Keratinocyte (primary cell): ENCODE measurements at regions not wholly inside any gene's neighbourhood (a gene's known extent, or its start where the extent isn't known, plus 50 kb on each side); places are given as distances from the start of the nearest gene placed in this dataset.

Experiments used
- DNase-seq: peaks from one replicate; pipeline ENCODE4 v3.0.0-alpha.2; 2011; ENCODE audit warnings: low read depth, missing footprints, low spot score
- FAIRE-seq: peaks from 2 replicates; lab custom pipeline; 2011; peaks lifted over from hg19 to GRCh38; lab: Jason Lieb, UNC
- H2AFZ ChIP-seq: 2 replicates; pipeline ENCODE4 v1.6.0; 2012; ENCODE audit warnings: low read length, control low read depth, inconsistent platforms; ENCODE audit not compliant: control insufficient read depth
- H3K27ac ChIP-seq: 2 replicates; pipeline ENCODE4 v1.5.1; 2011; ENCODE audit warnings: low read length; ENCODE audit not compliant: control insufficient read depth, insufficient read depth
- H3K27me3 ChIP-seq: 3 replicates; pipeline ENCODE4 v1.6.0; 2011; ENCODE audit warnings: low read length; ENCODE audit not compliant: control insufficient read depth, insufficient read depth; ENCODE audit errors: extremely low read depth
- H3K36me3 ChIP-seq, 2 experiments: 2 replicates in 1 of 2; 3 replicates in 1 of 2; pipeline ENCODE4 v1.5.1; 2011; ENCODE audit warnings: low read length in 2 of 2, mild to moderate bottlenecking in 1 of 2; ENCODE audit not compliant: control insufficient read depth in 2 of 2, insufficient read depth in 2 of 2; ENCODE audit errors: extremely low read depth in 1 of 2
- H3K4me1 ChIP-seq: 3 replicates; pipeline ENCODE4 v1.5.1; 2011; ENCODE audit warnings: low read length; ENCODE audit not compliant: control insufficient read depth, insufficient read depth; ENCODE audit errors: extremely low read depth
- H3K4me2 ChIP-seq: 3 replicates; pipeline ENCODE4 v1.6.0; 2011; ENCODE audit warnings: low read depth, low read length; ENCODE audit not compliant: control insufficient read depth, insufficient read depth; ENCODE audit errors: extremely low read depth
- H3K4me3 ChIP-seq, 3 experiments: fragments of 200-600 bp in 1 of 3; sonication (generic) in 1 of 3; 2 replicates in 2 of 3; 3 replicates in 1 of 3; pipeline ENCODE4 v1.5.1; 2011 to 2016; ENCODE audit warnings: low read length in 3 of 3, mild to moderate bottlenecking in 3 of 3, control low read depth in 2 of 3, inconsistent platforms in 1 of 3, low read depth in 1 of 3, mixed read lengths in 1 of 3, mixed run types in 1 of 3, moderate library complexity in 1 of 3; ENCODE audit not compliant: control insufficient read depth in 2 of 3, insufficient read depth in 2 of 3; ENCODE audit errors: extremely low read depth in 1 of 3
- H3K79me2 ChIP-seq: 2 replicates; pipeline ENCODE4 v1.6.0; 2012; ENCODE audit warnings: low read length; ENCODE audit not compliant: control insufficient read depth, insufficient read depth
- H3K9ac ChIP-seq: 3 replicates; pipeline ENCODE4 v1.6.0; 2011; ENCODE audit warnings: low read length; ENCODE audit not compliant: control insufficient read depth, insufficient read depth; ENCODE audit errors: extremely low read depth
- H3K9me1 ChIP-seq: 3 replicates; pipeline ENCODE4 v1.6.0; 2011; ENCODE audit warnings: low read length; ENCODE audit not compliant: control insufficient read depth, insufficient read depth; ENCODE audit errors: extremely low read depth
- H3K9me3 ChIP-seq: 2 replicates; pipeline ENCODE4 v1.5.1; 2012; ENCODE audit warnings: low read depth, low read length; ENCODE audit not compliant: control insufficient read depth
- H4K20me1 ChIP-seq: 3 replicates; pipeline ENCODE4 v1.6.0; 2011; ENCODE audit warnings: low read length; ENCODE audit not compliant: control insufficient read depth, insufficient read depth; ENCODE audit errors: extremely low read depth
- EZH2 ChIP-seq: IDR thresholded peaks from one replicate; pipeline ENCODE4 v1.6.1; 2012; ENCODE audit warnings: inconsistent platforms, mild to moderate bottlenecking, low read length, moderate library complexity
- dilution Hi-C: fragments of 300-500 bp; cut with MboI; formaldehyde crosslinking; loops from one replicate; pipeline ENCODE4 v1.7.0; 2020; ENCODE audit warnings: low sequenced_read_pairs; ENCODE audit not compliant: extremely low pct_ligation_motif_present
- TF ChIP-seq, protein P1 (sequence below), 3 experiments: IDR thresholded peaks in 1 of 3; conservative IDR thresholded peaks in 1 of 3; optimal IDR thresholded peaks in 1 of 3; 2 replicates in 2 of 3; 3 replicates in 1 of 3; pipeline versions ENCODE3 to v1.5.1; 2011; ENCODE audit warnings: low read length in 3 of 3, mild to moderate bottlenecking in 3 of 3, moderate library complexity in 2 of 3, control low read depth in 1 of 3, inconsistent platforms in 1 of 3; ENCODE audit not compliant: insufficient read depth in 2 of 3; ENCODE audit errors: extremely low read depth in 1 of 3

DNA sequence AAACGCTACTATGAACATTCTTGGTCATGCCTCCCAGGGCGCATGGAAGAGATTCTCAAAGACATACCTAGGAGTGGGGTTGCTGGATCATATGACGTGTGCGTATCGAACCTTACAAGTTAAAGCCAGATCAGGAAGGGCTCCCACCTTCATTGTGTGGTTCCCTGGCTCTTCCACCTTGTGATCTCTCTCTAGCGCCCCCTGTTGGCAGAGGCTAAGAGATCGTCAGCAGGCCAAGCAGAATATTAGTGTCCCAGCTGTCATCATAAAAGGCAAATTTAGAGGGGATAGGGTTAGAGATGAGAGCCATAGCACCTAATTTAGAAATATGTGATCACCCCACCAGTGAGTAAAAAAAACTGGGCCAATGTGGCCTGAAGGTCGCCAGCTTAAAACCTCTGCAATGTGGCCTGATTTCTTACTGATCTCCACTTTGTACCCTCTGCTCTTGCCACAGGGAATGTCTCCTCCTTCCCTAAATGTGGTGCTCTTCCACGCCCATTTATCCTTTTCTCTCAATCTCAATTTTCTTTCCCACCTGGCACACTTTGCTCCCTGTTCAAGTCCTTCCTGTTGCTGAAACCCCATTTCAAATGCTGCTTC is 91.7 kb upstream of the SHB start:
- dilution Hi-C loops = loop anchor here (25.0 kb wide), 1 partner anchor 98 kb away; the partner anchor contains the start of gene SHB
- Histone ChIP-seq H3K9me3 (no peaks in the 10 kb centered on the region), H3K9me1 (no peaks in the 10 kb centered on the region), H3K4me3 (no peak overlapping the region), H3K36me3 (no peaks in the 10 kb centered on the region), H3K4me1 (no peaks in the 10 kb centered on the region), H3K4me2 (no peak overlapping the region), H4K20me1 (no peaks in the 10 kb centered on the region), H2AFZ (no peak overlapping the region), H3K79me2 (no peaks in the 10 kb centered on the region), H3K27ac (no peak overlapping the region), H3K27me3 (no peaks in the 10 kb centered on the region), H3K9ac (no peak overlapping the region)
- TF ChIP-seq, protein P1, sequence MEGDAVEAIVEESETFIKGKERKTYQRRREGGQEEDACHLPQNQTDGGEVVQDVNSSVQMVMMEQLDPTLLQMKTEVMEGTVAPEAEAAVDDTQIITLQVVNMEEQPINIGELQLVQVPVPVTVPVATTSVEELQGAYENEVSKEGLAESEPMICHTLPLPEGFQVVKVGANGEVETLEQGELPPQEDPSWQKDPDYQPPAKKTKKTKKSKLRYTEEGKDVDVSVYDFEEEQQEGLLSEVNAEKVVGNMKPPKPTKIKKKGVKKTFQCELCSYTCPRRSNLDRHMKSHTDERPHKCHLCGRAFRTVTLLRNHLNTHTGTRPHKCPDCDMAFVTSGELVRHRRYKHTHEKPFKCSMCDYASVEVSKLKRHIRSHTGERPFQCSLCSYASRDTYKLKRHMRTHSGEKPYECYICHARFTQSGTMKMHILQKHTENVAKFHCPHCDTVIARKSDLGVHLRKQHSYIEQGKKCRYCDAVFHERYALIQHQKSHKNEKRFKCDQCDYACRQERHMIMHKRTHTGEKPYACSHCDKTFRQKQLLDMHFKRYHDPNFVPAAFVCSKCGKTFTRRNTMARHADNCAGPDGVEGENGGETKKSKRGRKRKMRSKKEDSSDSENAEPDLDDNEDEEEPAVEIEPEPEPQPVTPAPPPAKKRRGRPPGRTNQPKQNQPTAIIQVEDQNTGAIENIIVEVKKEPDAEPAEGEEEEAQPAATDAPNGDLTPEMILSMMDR (optimal IDR thresholded peaks at IDR 0.05 in 1 of 3, IDR thresholded peaks at IDR 0.05 in 1 of 3, conservative IDR thresholded peaks at IDR 0.05 in 1 of 3; ENCODE audit: extremely low read depth in 1 of 3, insufficient read depth in 2 of 3, low read length in 3 of 3) = peak; percentile 80 to 86 (median 84)
- no peak for TF ChIP-seq EZH2
- DNase-seq = peak; percentile 23
- peak; percentile 66 for FAIRE-seq

DNA sequence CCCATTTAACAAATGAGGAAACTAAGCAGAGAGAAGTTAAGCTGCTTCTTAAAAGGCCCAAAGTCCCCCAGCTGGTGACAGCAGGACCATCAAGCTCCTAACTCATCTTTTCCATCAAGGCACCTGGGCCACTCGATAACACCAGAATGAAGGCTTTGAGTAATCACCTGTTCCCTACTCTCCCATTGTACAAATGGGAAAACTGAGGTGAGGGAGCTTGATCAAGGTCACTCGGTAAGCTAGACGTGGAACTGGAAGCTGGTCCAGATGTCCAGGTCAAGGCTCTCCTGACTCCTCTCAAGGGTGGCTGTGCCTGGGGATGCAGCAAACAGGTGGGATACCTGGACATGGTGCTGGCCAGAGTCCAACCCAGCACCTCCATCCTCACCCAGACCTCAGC is 90.6 kb upstream of the SHB start:
- FAIRE-seq (no peak), DNase-seq (no peak)
- H2AFZ ChIP-seq = no peak overlapping the region
- no peaks in the 10 kb centered on the region for H3K9me1 ChIP-seq
- H3K9me3 ChIP-seq = no peaks in the 10 kb centered on the region
- no peaks in the 10 kb centered on the region for H3K79me2 ChIP-seq
- H3K4me2 ChIP-seq = no peak overlapping the region
- H3K4me3 ChIP-seq = no peak overlapping the region
- H3K36me3 ChIP-seq = no peaks in the 10 kb centered on the region
- TF ChIP-seq EZH2 = no peak
- TF ChIP-seq, protein P1 (optimal IDR thresholded peaks at IDR 0.05 in 1 of 3, IDR thresholded peaks at IDR 0.05 in 1 of 3, conservative IDR thresholded peaks at IDR 0.05 in 1 of 3; ENCODE audit: extremely low read depth in 1 of 3, insufficient read depth in 2 of 3, low read length in 3 of 3) = no peak
- H3K4me1 ChIP-seq = no peaks in the 10 kb centered on the region
- no peak overlapping the region for H3K9ac ChIP-seq
- H4K20me1 ChIP-seq = no peaks in the 10 kb centered on the region
- H3K27ac ChIP-seq = no peak overlapping the region
- H3K27me3 ChIP-seq = no peaks in the 10 kb centered on the region
- dilution Hi-C loops = loop anchor here (25.0 kb wide), 1 partner anchor 97 kb away; the partner anchor contains the start of gene SHB
